ENCODE measurements at regions not wholly inside any gene's neighbourhood (a gene's known extent, or its start where the extent isn't known, plus 50 kb on each side); places are given as distances from the start of the nearest gene placed in this dataset.

DNA sequence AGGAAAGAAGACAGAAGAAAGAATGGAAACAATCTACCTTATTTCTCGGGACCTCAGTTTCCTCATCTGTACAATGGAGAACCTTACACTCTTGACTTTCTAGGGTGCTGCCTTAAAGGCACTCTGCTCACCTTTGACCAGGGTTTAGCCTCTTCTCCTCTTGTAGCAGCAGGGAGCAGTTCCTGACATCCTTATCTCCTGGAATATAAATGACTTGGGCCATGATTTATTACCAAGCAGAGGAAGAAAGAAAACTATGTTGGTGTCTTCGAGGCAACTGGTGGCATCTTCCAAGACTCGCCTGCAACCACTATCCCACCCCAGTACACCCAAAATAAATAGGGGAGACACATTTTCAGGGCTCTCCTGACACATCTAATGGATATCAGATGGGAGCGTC lies 314.2 kb downstream of the BUD13 start:
- TF ChIP-seq, protein P1, sequence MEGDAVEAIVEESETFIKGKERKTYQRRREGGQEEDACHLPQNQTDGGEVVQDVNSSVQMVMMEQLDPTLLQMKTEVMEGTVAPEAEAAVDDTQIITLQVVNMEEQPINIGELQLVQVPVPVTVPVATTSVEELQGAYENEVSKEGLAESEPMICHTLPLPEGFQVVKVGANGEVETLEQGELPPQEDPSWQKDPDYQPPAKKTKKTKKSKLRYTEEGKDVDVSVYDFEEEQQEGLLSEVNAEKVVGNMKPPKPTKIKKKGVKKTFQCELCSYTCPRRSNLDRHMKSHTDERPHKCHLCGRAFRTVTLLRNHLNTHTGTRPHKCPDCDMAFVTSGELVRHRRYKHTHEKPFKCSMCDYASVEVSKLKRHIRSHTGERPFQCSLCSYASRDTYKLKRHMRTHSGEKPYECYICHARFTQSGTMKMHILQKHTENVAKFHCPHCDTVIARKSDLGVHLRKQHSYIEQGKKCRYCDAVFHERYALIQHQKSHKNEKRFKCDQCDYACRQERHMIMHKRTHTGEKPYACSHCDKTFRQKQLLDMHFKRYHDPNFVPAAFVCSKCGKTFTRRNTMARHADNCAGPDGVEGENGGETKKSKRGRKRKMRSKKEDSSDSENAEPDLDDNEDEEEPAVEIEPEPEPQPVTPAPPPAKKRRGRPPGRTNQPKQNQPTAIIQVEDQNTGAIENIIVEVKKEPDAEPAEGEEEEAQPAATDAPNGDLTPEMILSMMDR (IDR thresholded peaks at IDR 0.05), result no peak
- TF ChIP-seq EZH2 (IDR thresholded peaks at IDR 0.05), result no peak
